ENCODE measurements at regions not wholly inside any gene's neighbourhood (a gene's known extent, or its start where the extent isn't known, plus 50 kb on each side); places are given as distances from the start of the nearest gene placed in this dataset.

DNA sequence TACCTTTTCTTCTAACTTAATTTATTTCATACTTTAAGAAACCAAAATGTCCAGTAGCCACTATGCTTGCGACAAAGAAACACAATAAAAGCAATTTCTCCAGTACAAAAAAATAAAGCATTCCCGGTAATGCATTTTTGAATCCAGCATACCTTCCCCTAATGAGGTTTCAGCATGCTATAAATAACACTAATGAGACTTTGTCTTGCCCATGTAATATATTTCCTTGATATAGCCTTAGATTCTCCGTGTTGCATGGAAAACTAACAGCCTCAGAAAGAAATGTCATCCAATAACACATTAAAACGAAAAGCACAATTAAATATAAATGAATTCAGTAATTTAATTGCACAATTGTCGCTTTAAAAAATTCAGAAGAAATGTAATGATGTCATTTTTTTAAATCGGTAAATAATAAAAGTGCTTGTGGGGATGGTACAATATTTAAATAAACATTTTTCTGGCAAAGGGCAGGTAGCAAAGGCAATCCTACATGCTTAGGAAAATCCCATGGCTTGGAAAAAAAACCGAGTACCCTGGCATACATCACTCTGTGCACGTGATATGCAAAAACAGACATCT, 225.2 kb upstream of the PPARGC1A start:
- Histone ChIP-seq H3K4me1 (no peaks in the 10 kb centered on the region), H3K27ac (no peak overlapping the region), H3K9me3 (no peaks in the 10 kb centered on the region), H3K4me2 (no peak overlapping the region), H3K4me3 (no peak overlapping the region)
- DNase-seq (ENCODE audit: low read depth in 1 of 2, low spot score in 1 of 2), result no peak
- TF ChIP-seq RAD21 (conservative IDR thresholded peaks at IDR 0.05 in 1 of 2, IDR thresholded peaks at IDR 0.05 in 1 of 2) (no peak), CEBPB (IDR thresholded peaks at IDR 0.05) (no peak), CHD4 (IDR thresholded peaks at IDR 0.05; ENCODE audit: borderline replicate concordance) (no peak)
- TF ChIP-seq, protein P1, sequence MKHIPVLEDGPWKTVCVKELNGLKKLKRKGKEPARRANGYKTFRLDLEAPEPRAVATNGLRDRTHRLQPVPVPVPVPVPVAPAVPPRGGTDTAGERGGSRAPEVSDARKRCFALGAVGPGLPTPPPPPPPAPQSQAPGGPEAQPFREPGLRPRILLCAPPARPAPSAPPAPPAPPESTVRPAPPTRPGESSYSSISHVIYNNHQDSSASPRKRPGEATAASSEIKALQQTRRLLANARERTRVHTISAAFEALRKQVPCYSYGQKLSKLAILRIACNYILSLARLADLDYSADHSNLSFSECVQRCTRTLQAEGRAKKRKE (CRISPR knock-in tag; IDR thresholded peaks at IDR 0.05; ENCODE audit: low read depth), result no peak
- no peak for ATAC-seq
- ChIA-PET CTCF (no interaction called here), POLR2A (no interaction called here)
- WGBS (ENCODE audit: missing lambda C conversion rate), result 23% methylated on average over 8 of the region's 8 CpGs
- no peak for FAIRE-seq

DNA sequence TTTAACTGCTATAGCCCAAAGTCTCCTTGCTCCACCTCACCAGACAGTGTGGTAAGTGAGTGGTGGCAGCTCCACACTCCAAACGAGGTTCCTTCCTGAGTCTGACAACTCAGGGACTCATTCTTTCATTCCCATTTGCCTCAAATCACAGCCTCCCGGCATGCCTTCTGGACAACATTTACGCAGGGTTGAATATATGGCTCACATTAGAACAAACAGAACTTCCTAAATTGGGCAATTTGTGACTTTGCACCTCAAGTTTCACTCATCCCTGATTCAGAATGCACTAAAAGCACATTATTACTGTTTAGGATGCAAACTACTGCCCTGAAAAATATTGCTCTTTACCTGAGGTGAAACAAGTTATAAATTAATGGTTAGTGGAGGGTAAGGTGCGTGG, 224.6 kb upstream of the PPARGC1A start:
- FAIRE-seq (no peak), DNase-seq (ENCODE audit: low read depth in 1 of 2, low spot score in 1 of 2) (no peak), ATAC-seq (no peak)
- CTCF ChIA-PET, result no interaction called here
- 8% methylated on average over 4 of the region's 4 CpGs for WGBS (ENCODE audit: missing lambda C conversion rate)
- Histone ChIP-seq H3K27ac (no peak overlapping the region), H3K9me3 (no peaks in the 10 kb centered on the region), H3K4me2 (no peak overlapping the region), H3K4me3 (no peak overlapping the region), H3K4me1 (no peaks in the 10 kb centered on the region)
- POLR2A ChIA-PET, result no interaction called here
- TF ChIP-seq CEBPB (IDR thresholded peaks at IDR 0.05), result no peak
- TF ChIP-seq EHMT2 (IDR thresholded peaks at IDR 0.05; ENCODE audit: low read depth), result no peak
- no peak for TF ChIP-seq GATA3 (IDR thresholded peaks at IDR 0.05; ENCODE audit: borderline replicate concordance)
- TF ChIP-seq RNF2 (IDR thresholded peaks at IDR 0.05; ENCODE audit: borderline replicate concordance, low read depth), result no peak
- TF ChIP-seq RARB (CRISPR knock-in tag; IDR thresholded peaks at IDR 0.05), result no peak
- no peak for TF ChIP-seq PBX3 (IDR thresholded peaks at IDR 0.05)
- TF ChIP-seq CHD2 (IDR thresholded peaks at IDR 0.05; ENCODE audit: low read length, partially characterized antibody), result no peak

- Histone ChIP-seq H3K4me2 (no peak overlapping the region), H3K4me1 (no peaks in the 10 kb centered on the region), H3K9me3 (no peaks in the 10 kb centered on the region), H3K27ac (no peak overlapping the region), H3K4me3 (no peak overlapping the region)
- WGBS (ENCODE audit: missing lambda C conversion rate), result 9% methylated on average over 2 of the region's 2 CpGs
- DNase-seq (ENCODE audit: low read depth in 1 of 2, low spot score in 1 of 2), result no peak
- no peak for FAIRE-seq
- ChIA-PET POLR2A (no interaction called here), CTCF (interaction anchor here (0.8 kb wide), 1 partner anchor 9 kb away, joined by 3 read pairs; no protein-coding TSS in a partner anchor)
- ATAC-seq, result no peak
- TF ChIP-seq BHLHE40 (IDR thresholded peaks at IDR 0.05; ENCODE audit: low read depth, low read length) (no peak), RARB (CRISPR knock-in tag; IDR thresholded peaks at IDR 0.05) (no peak), CBX8 (IDR thresholded peaks at IDR 0.05) (no peak), PHF8 (IDR thresholded peaks at IDR 0.05; ENCODE audit: borderline replicate concordance, low read depth) (no peak), CBX2 (IDR thresholded peaks at IDR 0.05; ENCODE audit: borderline replicate concordance, low read depth) (no peak), CEBPB (IDR thresholded peaks at IDR 0.05) (no peak), HOXB5 (CRISPR knock-in tag; IDR thresholded peaks at IDR 0.05) (no peak), MAFK (IDR thresholded peaks at IDR 0.05; ENCODE audit: partially characterized antibody) (no peak), RAD21 (conservative IDR thresholded peaks at IDR 0.05 in 1 of 2, IDR thresholded peaks at IDR 0.05 in 1 of 2) (no peak), NFE2L2 (conservative IDR thresholded peaks at IDR 0.05; ENCODE audit: low read length) (no peak), HDAC2 (IDR thresholded peaks at IDR 0.05) (no peak), NR3C1 (IDR thresholded peaks at IDR 0.05) (no peak), TP53 (CRISPR knock-in tag; IDR thresholded peaks at IDR 0.05) (no peak), ESRRA (IDR thresholded peaks at IDR 0.05; ENCODE audit: borderline replicate concordance, low read length) (no peak), RFX5 (IDR thresholded peaks at IDR 0.05) (no peak), KDM1A (IDR thresholded peaks at IDR 0.05; ENCODE audit: low read depth) (no peak), CHD2 (IDR thresholded peaks at IDR 0.05; ENCODE audit: low read length, partially characterized antibody) (no peak)
- TF ChIP-seq, protein P2, sequence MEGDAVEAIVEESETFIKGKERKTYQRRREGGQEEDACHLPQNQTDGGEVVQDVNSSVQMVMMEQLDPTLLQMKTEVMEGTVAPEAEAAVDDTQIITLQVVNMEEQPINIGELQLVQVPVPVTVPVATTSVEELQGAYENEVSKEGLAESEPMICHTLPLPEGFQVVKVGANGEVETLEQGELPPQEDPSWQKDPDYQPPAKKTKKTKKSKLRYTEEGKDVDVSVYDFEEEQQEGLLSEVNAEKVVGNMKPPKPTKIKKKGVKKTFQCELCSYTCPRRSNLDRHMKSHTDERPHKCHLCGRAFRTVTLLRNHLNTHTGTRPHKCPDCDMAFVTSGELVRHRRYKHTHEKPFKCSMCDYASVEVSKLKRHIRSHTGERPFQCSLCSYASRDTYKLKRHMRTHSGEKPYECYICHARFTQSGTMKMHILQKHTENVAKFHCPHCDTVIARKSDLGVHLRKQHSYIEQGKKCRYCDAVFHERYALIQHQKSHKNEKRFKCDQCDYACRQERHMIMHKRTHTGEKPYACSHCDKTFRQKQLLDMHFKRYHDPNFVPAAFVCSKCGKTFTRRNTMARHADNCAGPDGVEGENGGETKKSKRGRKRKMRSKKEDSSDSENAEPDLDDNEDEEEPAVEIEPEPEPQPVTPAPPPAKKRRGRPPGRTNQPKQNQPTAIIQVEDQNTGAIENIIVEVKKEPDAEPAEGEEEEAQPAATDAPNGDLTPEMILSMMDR (IDR thresholded peaks at IDR 0.05), result no peak
Measured at GRCh38 chr4:24112466-24112865, 222.6 kb upstream of the PPARGC1A start.

All from A549 (cell line).